KMS-11 (cell line): ENCODE measurements at regions not wholly inside any gene's neighbourhood (a gene's known extent, or its start where the extent isn't known, plus 50 kb on each side); places are given as distances from the start of the nearest gene placed in this dataset.

ENCODE experiments used
- H2AFZ ChIP-seq: fragments of 200-600 bp; sonication (generic); 2 replicates; pipeline ENCODE4 v1.6.1; 2016; ENCODE audit warnings: antibody characterized with exemption, mixed run types, low read depth
- H3K27ac ChIP-seq: fragments of 200-600 bp; sonication (generic); 2 replicates; pipeline ENCODE4 v1.6.1; 2016; ENCODE audit warnings: mild to moderate bottlenecking, mixed run types
- H3K27me3 ChIP-seq: fragments of 200-600 bp; sonication (generic); 2 replicates; pipeline ENCODE4 v1.6.1; 2017; ENCODE audit warnings: mild to moderate bottlenecking, low read depth, mixed run types, moderate library complexity; ENCODE audit not compliant: insufficient read depth
- H3K36me3 ChIP-seq: fragments of 200-600 bp; sonication (generic); 2 replicates; pipeline ENCODE4 v1.6.1; 2017; ENCODE audit warnings: mild to moderate bottlenecking, mixed run types; ENCODE audit not compliant: insufficient read depth
- H3K4me1 ChIP-seq: fragments of 200-600 bp; sonication (generic); 2 replicates; pipeline ENCODE4 v1.6.1; 2016; ENCODE audit warnings: mild to moderate bottlenecking, low read depth, mixed run types; ENCODE audit not compliant: poor library complexity, severe bottlenecking
- H3K4me2 ChIP-seq: fragments of 200-600 bp; sonication (generic); 2 replicates; pipeline ENCODE4 v1.7.0; 2016; ENCODE audit warnings: mild to moderate bottlenecking, mixed run types
- H3K4me3 ChIP-seq: fragments of 200-600 bp; sonication (generic); IDR thresholded peaks from 2 replicates; pipeline ENCODE4 v1.6.1; 2017; ENCODE audit warnings: low read depth, low read length, mixed read lengths; ENCODE audit not compliant: insufficient read depth
- H3K79me2 ChIP-seq: fragments of 200-600 bp; sonication (generic); 2 replicates; pipeline ENCODE4 v1.6.1; 2016; ENCODE audit warnings: low read depth, mixed run types; ENCODE audit not compliant: insufficient read depth
- H3K9ac ChIP-seq: fragments of 200-600 bp; sonication (generic); 2 replicates; pipeline ENCODE4 v1.6.1; 2016; ENCODE audit warnings: mild to moderate bottlenecking, mixed run types
- H4K20me1 ChIP-seq: fragments of 200-600 bp; sonication (generic); 2 replicates; pipeline ENCODE4 v1.6.1; 2016; ENCODE audit warnings: mild to moderate bottlenecking, mixed run types; ENCODE audit not compliant: insufficient read depth
- CTCF ChIP-seq: fragments of 200-600 bp; sonication (generic); conservative IDR thresholded peaks from 2 replicates; pipeline ENCODE4 v1.6.1; 2017; ENCODE audit warnings: low read depth, mild to moderate bottlenecking, antibody characterized with exemption, low read length, moderate library complexity, mixed read lengths

GRCh38 chr4:83890816-83891215 lies 354.9 kb downstream of the GPAT3 start:
- no peak for TF ChIP-seq CTCF
- Histone ChIP-seq H3K9ac (no peak overlapping the region), H3K27me3 (no peaks in the 10 kb centered on the region), H3K27ac (no peak overlapping the region), H4K20me1 (no peaks in the 10 kb centered on the region), H3K4me2 (no peak overlapping the region), H3K79me2 (no peaks in the 10 kb centered on the region), H3K36me3 (no peaks in the 10 kb centered on the region), H3K4me3 (no peak overlapping the region), H2AFZ (no peak overlapping the region), H3K4me1 (no peaks in the 10 kb centered on the region)

GRCh38 chr4:83890231-83890630 lies 354.3 kb downstream of the GPAT3 start:
- no peaks in the 10 kb centered on the region for H4K20me1 ChIP-seq
- TF ChIP-seq CTCF = no peak
- no peaks in the 10 kb centered on the region for H3K4me1 ChIP-seq
- no peaks in the 10 kb centered on the region for H3K79me2 ChIP-seq
- H3K27me3 ChIP-seq = no peaks in the 10 kb centered on the region
- no peak overlapping the region for H3K4me2 ChIP-seq
- H3K27ac ChIP-seq = no peak overlapping the region
- H2AFZ ChIP-seq = no peak overlapping the region
- H3K4me3 ChIP-seq = no peak overlapping the region
- H3K36me3 ChIP-seq = no peaks in the 10 kb centered on the region
- H3K9ac ChIP-seq = no peak overlapping the region

- Histone ChIP-seq H2AFZ (no peak overlapping the region), H3K9ac (no peak overlapping the region), H3K36me3 (no peaks in the 10 kb centered on the region), H3K4me2 (no peak overlapping the region), H3K27ac (no peak overlapping the region), H3K4me3 (no peak overlapping the region), H3K4me1 (no peaks in the 10 kb centered on the region), H3K79me2 (no peaks in the 10 kb centered on the region), H4K20me1 (no peaks in the 10 kb centered on the region), H3K27me3 (no peaks in the 10 kb centered on the region)
- no peak for TF ChIP-seq CTCF
Observed at GRCh38 chr4:83889802-83890201, 353.9 kb downstream of the GPAT3 start.

- Histone ChIP-seq H3K9ac (no peak overlapping the region), H3K27me3 (no peaks in the 10 kb centered on the region), H3K4me2 (no peak overlapping the region), H4K20me1 (no peaks in the 10 kb centered on the region), H3K36me3 (no peaks in the 10 kb centered on the region), H3K4me3 (no peak overlapping the region), H3K27ac (no peak overlapping the region), H2AFZ (no peak overlapping the region), H3K79me2 (no peaks in the 10 kb centered on the region), H3K4me1 (no peaks in the 10 kb centered on the region)
- TF ChIP-seq CTCF = no peak
Observed at GRCh38 chr4:83885256-83886182, 349.6 kb downstream of the GPAT3 start.
